ENCODE measurements at regions not wholly inside any gene's neighbourhood (a gene's known extent, or its start where the extent isn't known, plus 50 kb on each side); places are given as distances from the start of the nearest gene placed in this dataset.
"Not testable (repeated sequence)": the region's sequence is repeated elsewhere in the genome, so short reads cannot be mapped to it uniquely, and the experiment has no call there.

GRCh38 chr5:19002111-19002510, 985.9 kb downstream of the CDH18 start:
- intact Hi-C loops (cut with micrococcal nuclease): no loop called here

GRCh38 chr5:19018822-19019221, 969.2 kb downstream of the CDH18 start:
- intact Hi-C loops (cut with micrococcal nuclease): no loop called here

- intact Hi-C loops (cut with micrococcal nuclease): no loop called here
These were observed 956.5 kb downstream of the CDH18 start for GRCh38 chr5:19031491-19031890.

GRCh38 chr5:19035816-19036215, 952.2 kb downstream of the CDH18 start:
- intact Hi-C loops (cut with micrococcal nuclease): no loop called here

GRCh38 chr5:19042106-19042505, 945.9 kb downstream of the CDH18 start:
- intact Hi-C loops (cut with micrococcal nuclease): no loop called here

- intact Hi-C loops (cut with micrococcal nuclease): no loop called here
These were observed 943.7 kb downstream of the CDH18 start for GRCh38 chr5:19044311-19044710.

GRCh38 chr5:19044931-19045695, 942.9 kb downstream of the CDH18 start:
- intact Hi-C loops (cut with micrococcal nuclease): no loop called here

GRCh38 chr5:19047277-19047676, 940.7 kb downstream of the CDH18 start:
- intact Hi-C loops (cut with micrococcal nuclease): no loop called here

- intact Hi-C loops (cut with micrococcal nuclease): no loop called here
These were observed 939.3 kb downstream of the CDH18 start for GRCh38 chr5:19048726-19049125.

- intact Hi-C loops (cut with micrococcal nuclease): no loop called here
These were observed 929.8 kb downstream of the CDH18 start for GRCh38 chr5:19058216-19058615.

- intact Hi-C loops (cut with micrococcal nuclease): no loop called here
These were observed 923.9 kb downstream of the CDH18 start for GRCh38 chr5:19064094-19064493.

- intact Hi-C loops (cut with micrococcal nuclease): no loop called here
These were observed 920.3 kb downstream of the CDH18 start for GRCh38 chr5:19067741-19068140.

- intact Hi-C loops (cut with micrococcal nuclease): no loop called here
These were observed 889.6 kb downstream of the CDH18 start for GRCh38 chr5:19098434-19098833.

GRCh38 chr5:19099195-19099594, 888.8 kb downstream of the CDH18 start:
- intact Hi-C loops (cut with micrococcal nuclease): no loop called here

- intact Hi-C loops (cut with micrococcal nuclease): no loop called here
These were observed 883.1 kb downstream of the CDH18 start for GRCh38 chr5:19104948-19105347.

- intact Hi-C loops (cut with micrococcal nuclease): no loop called here
These were observed 865.1 kb downstream of the CDH18 start for GRCh38 chr5:19122923-19123322.

GRCh38 chr5:19125956-19126713, 861.9 kb downstream of the CDH18 start:
- intact Hi-C loops (cut with micrococcal nuclease): no loop called here

GRCh38 chr5:19140276-19140675, 847.7 kb downstream of the CDH18 start:
- intact Hi-C loops (cut with micrococcal nuclease): no loop called here

GRCh38 chr5:19141937-19142524, 846.0 kb downstream of the CDH18 start:
- intact Hi-C loops (cut with micrococcal nuclease): not testable (repeated sequence)

GRCh38 chr5:19142713-19143414, 845.1 kb downstream of the CDH18 start:
- intact Hi-C loops (cut with micrococcal nuclease): not testable (repeated sequence)

GRCh38 chr5:19143935-19144334, 844.1 kb downstream of the CDH18 start:
- intact Hi-C loops (cut with micrococcal nuclease): no loop called here

GRCh38 chr5:19169426-19169825, 818.6 kb downstream of the CDH18 start:
- intact Hi-C loops (cut with micrococcal nuclease): no loop called here
